ENCODE measurements at regions not wholly inside any gene's neighbourhood (a gene's known extent, or its start where the extent isn't known, plus 50 kb on each side); places are given as distances from the start of the nearest gene placed in this dataset.

- TF ChIP-seq, protein P1, sequence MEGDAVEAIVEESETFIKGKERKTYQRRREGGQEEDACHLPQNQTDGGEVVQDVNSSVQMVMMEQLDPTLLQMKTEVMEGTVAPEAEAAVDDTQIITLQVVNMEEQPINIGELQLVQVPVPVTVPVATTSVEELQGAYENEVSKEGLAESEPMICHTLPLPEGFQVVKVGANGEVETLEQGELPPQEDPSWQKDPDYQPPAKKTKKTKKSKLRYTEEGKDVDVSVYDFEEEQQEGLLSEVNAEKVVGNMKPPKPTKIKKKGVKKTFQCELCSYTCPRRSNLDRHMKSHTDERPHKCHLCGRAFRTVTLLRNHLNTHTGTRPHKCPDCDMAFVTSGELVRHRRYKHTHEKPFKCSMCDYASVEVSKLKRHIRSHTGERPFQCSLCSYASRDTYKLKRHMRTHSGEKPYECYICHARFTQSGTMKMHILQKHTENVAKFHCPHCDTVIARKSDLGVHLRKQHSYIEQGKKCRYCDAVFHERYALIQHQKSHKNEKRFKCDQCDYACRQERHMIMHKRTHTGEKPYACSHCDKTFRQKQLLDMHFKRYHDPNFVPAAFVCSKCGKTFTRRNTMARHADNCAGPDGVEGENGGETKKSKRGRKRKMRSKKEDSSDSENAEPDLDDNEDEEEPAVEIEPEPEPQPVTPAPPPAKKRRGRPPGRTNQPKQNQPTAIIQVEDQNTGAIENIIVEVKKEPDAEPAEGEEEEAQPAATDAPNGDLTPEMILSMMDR (IDR thresholded peaks at IDR 0.05; ENCODE audit: insufficient read depth, low read length) = no peak
- TF ChIP-seq, protein P2, sequence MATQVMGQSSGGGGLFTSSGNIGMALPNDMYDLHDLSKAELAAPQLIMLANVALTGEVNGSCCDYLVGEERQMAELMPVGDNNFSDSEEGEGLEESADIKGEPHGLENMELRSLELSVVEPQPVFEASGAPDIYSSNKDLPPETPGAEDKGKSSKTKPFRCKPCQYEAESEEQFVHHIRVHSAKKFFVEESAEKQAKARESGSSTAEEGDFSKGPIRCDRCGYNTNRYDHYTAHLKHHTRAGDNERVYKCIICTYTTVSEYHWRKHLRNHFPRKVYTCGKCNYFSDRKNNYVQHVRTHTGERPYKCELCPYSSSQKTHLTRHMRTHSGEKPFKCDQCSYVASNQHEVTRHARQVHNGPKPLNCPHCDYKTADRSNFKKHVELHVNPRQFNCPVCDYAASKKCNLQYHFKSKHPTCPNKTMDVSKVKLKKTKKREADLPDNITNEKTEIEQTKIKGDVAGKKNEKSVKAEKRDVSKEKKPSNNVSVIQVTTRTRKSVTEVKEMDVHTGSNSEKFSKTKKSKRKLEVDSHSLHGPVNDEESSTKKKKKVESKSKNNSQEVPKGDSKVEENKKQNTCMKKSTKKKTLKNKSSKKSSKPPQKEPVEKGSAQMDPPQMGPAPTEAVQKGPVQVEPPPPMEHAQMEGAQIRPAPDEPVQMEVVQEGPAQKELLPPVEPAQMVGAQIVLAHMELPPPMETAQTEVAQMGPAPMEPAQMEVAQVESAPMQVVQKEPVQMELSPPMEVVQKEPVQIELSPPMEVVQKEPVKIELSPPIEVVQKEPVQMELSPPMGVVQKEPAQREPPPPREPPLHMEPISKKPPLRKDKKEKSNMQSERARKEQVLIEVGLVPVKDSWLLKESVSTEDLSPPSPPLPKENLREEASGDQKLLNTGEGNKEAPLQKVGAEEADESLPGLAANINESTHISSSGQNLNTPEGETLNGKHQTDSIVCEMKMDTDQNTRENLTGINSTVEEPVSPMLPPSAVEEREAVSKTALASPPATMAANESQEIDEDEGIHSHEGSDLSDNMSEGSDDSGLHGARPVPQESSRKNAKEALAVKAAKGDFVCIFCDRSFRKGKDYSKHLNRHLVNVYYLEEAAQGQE (IDR thresholded peaks at IDR 0.05; ENCODE audit: insufficient replicate concordance, low read depth) = no peak
Observed at GRCh38 chr18:44273298-44273697, 407.4 kb upstream of the SETBP1 start.

All from HL-60 (cell line).